ENCODE measurements at regions not wholly inside any gene's neighbourhood (a gene's known extent, or its start where the extent isn't known, plus 50 kb on each side); places are given as distances from the start of the nearest gene placed in this dataset.

GRCh38 chr1:220356981-220357850 is 85.0 kb upstream of the RAB3GAP2 start (continued):
- TF ChIP-seq, protein P1, sequence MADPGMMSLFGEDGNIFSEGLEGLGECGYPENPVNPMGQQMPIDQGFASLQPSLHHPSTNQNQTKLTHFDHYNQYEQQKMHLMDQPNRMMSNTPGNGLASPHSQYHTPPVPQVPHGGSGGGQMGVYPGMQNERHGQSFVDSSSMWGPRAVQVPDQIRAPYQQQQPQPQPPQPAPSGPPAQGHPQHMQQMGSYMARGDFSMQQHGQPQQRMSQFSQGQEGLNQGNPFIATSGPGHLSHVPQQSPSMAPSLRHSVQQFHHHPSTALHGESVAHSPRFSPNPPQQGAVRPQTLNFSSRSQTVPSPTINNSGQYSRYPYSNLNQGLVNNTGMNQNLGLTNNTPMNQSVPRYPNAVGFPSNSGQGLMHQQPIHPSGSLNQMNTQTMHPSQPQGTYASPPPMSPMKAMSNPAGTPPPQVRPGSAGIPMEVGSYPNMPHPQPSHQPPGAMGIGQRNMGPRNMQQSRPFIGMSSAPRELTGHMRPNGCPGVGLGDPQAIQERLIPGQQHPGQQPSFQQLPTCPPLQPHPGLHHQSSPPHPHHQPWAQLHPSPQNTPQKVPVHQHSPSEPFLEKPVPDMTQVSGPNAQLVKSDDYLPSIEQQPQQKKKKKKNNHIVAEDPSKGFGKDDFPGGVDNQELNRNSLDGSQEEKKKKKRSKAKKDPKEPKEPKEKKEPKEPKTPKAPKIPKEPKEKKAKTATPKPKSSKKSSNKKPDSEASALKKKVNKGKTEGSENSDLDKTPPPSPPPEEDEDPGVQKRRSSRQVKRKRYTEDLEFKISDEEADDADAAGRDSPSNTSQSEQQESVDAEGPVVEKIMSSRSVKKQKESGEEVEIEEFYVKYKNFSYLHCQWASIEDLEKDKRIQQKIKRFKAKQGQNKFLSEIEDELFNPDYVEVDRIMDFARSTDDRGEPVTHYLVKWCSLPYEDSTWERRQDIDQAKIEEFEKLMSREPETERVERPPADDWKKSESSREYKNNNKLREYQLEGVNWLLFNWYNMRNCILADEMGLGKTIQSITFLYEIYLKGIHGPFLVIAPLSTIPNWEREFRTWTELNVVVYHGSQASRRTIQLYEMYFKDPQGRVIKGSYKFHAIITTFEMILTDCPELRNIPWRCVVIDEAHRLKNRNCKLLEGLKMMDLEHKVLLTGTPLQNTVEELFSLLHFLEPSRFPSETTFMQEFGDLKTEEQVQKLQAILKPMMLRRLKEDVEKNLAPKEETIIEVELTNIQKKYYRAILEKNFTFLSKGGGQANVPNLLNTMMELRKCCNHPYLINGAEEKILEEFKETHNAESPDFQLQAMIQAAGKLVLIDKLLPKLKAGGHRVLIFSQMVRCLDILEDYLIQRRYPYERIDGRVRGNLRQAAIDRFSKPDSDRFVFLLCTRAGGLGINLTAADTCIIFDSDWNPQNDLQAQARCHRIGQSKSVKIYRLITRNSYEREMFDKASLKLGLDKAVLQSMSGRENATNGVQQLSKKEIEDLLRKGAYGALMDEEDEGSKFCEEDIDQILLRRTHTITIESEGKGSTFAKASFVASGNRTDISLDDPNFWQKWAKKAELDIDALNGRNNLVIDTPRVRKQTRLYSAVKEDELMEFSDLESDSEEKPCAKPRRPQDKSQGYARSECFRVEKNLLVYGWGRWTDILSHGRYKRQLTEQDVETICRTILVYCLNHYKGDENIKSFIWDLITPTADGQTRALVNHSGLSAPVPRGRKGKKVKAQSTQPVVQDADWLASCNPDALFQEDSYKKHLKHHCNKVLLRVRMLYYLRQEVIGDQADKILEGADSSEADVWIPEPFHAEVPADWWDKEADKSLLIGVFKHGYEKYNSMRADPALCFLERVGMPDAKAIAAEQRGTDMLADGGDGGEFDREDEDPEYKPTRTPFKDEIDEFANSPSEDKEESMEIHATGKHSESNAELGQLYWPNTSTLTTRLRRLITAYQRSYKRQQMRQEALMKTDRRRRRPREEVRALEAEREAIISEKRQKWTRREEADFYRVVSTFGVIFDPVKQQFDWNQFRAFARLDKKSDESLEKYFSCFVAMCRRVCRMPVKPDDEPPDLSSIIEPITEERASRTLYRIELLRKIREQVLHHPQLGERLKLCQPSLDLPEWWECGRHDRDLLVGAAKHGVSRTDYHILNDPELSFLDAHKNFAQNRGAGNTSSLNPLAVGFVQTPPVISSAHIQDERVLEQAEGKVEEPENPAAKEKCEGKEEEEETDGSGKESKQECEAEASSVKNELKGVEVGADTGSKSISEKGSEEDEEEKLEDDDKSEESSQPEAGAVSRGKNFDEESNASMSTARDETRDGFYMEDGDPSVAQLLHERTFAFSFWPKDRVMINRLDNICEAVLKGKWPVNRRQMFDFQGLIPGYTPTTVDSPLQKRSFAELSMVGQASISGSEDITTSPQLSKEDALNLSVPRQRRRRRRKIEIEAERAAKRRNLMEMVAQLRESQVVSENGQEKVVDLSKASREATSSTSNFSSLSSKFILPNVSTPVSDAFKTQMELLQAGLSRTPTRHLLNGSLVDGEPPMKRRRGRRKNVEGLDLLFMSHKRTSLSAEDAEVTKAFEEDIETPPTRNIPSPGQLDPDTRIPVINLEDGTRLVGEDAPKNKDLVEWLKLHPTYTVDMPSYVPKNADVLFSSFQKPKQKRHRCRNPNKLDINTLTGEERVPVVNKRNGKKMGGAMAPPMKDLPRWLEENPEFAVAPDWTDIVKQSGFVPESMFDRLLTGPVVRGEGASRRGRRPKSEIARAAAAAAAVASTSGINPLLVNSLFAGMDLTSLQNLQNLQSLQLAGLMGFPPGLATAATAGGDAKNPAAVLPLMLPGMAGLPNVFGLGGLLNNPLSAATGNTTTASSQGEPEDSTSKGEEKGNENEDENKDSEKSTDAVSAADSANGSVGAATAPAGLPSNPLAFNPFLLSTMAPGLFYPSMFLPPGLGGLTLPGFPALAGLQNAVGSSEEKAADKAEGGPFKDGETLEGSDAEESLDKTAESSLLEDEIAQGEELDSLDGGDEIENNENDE (IDR thresholded peaks at IDR 0.05; ENCODE audit: insufficient replicate concordance, low read length): no peak
- TF ChIP-seq CEBPB (IDR thresholded peaks at IDR 0.05; ENCODE audit: low read depth, low read length): no peak
- TF ChIP-seq, protein P2, sequence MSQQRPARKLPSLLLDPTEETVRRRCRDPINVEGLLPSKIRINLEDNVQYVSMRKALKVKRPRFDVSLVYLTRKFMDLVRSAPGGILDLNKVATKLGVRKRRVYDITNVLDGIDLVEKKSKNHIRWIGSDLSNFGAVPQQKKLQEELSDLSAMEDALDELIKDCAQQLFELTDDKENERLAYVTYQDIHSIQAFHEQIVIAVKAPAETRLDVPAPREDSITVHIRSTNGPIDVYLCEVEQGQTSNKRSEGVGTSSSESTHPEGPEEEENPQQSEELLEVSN (IDR thresholded peaks at IDR 0.05): no peak

All from H1 (cell line).